Stomach (tissue), 4 donors: ENCODE measurements at regions not wholly inside any gene's neighbourhood (a gene's known extent, or its start where the extent isn't known, plus 50 kb on each side); places are given as distances from the start of the nearest gene placed in this dataset.

Experiments used
- POLR2A ChIP-seq, 4 donors: fragments of 450-650 bp; IDR thresholded peaks; one replicate each; pipeline ENCODE4 v1.6.1; 2016; ENCODE audit warnings: antibody characterized with exemption in 4 of 4, control low read depth in 2 of 4, mild to moderate bottlenecking in 1 of 4, moderate library complexity in 1 of 4
- TF ChIP-seq, protein P1 (sequence below), 7 experiments: fragments of 450-650 bp in 4 of 7; fragments of 200-600 bp in 3 of 7; sonication (generic) in 3 of 7; IDR thresholded peaks; one replicate each; pipeline ENCODE4 v1.5.1; 2016 to 2019; ENCODE audit warnings: antibody characterized with exemption in 7 of 7, control low read depth in 2 of 7, mild to moderate bottlenecking in 1 of 7

DNA sequence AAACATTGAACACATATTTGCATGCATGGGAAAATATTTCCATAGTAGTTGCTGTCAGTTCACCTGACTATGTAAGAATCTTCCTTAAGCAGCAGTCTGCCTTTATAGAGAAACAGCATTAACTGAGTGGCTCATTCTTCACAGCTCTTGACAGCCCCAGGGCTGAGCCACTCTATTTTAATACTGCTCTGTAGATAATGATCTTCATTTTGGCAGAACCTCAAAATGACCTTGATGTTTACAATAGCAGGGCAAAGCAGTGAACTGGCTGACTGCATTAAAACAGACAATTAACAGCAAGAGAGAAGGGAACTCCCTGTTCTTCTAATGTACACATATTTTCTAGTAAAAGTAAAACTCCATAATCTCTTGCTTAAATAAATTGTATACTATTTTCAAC is 580.6 kb upstream of the SOX11 start:
- TF ChIP-seq, protein P1, sequence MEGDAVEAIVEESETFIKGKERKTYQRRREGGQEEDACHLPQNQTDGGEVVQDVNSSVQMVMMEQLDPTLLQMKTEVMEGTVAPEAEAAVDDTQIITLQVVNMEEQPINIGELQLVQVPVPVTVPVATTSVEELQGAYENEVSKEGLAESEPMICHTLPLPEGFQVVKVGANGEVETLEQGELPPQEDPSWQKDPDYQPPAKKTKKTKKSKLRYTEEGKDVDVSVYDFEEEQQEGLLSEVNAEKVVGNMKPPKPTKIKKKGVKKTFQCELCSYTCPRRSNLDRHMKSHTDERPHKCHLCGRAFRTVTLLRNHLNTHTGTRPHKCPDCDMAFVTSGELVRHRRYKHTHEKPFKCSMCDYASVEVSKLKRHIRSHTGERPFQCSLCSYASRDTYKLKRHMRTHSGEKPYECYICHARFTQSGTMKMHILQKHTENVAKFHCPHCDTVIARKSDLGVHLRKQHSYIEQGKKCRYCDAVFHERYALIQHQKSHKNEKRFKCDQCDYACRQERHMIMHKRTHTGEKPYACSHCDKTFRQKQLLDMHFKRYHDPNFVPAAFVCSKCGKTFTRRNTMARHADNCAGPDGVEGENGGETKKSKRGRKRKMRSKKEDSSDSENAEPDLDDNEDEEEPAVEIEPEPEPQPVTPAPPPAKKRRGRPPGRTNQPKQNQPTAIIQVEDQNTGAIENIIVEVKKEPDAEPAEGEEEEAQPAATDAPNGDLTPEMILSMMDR (IDR thresholded peaks at IDR 0.05), result no peak
- no peak for TF ChIP-seq POLR2A (IDR thresholded peaks at IDR 0.05)
